Stomach (tissue), 8 donors: ENCODE measurements at regions not wholly inside any gene's neighbourhood (a gene's known extent, or its start where the extent isn't known, plus 50 kb on each side); places are given as distances from the start of the nearest gene placed in this dataset.

Source experiments
- DNase-seq, 2 donors: peaks; one replicate each; pipeline versions ENCODE4 v3.0.0 to v3.0.0-alpha.2; 2013 to 2019
- H3K27ac ChIP-seq, 5 donors: fragments of 200-600 bp in 4 of 5; sonication (generic) in 4 of 5; one replicate each; pipeline ENCODE4 v1.5.1; 2013 to 2019; ENCODE audit warnings: mild to moderate bottlenecking in 1 of 5, moderate library complexity in 1 of 5
- H3K27me3 ChIP-seq, 3 donors: fragments of 200-600 bp; sonication (generic); one replicate each; pipeline ENCODE4 v1.5.1; 2017 to 2019; ENCODE audit warnings: mixed run types in 1 of 3
- H3K36me3 ChIP-seq, 4 donors: fragments of 200-600 bp; sonication (generic); 1 replicate in 3 of 4; 2 replicates in 1 of 4; pipeline ENCODE4 v1.5.1; 2016 to 2019
- H3K4me1 ChIP-seq, 4 donors: fragments of 200-600 bp; sonication (generic); one replicate each; pipeline ENCODE4 v1.5.1; 2016 to 2019
- H3K4me3 ChIP-seq, 4 donors: fragments of 200-600 bp; sonication (generic) in 3 of 4; one replicate each; pipeline ENCODE4 v1.5.1; 2016 to 2019; ENCODE audit warnings: mild to moderate bottlenecking in 1 of 4
- H3K9me3 ChIP-seq, 4 donors: fragments of 200-600 bp; sonication (generic); one replicate each; pipeline ENCODE4 v1.5.1; 2016 to 2019
- CTCF ChIP-seq, 7 experiments: fragments of 450-650 bp in 4 of 7; fragments of 200-600 bp in 3 of 7; sonication (generic) in 3 of 7; IDR thresholded peaks; one replicate each; pipeline ENCODE4 v1.5.1; 2016 to 2019; ENCODE audit warnings: antibody characterized with exemption in 7 of 7, control low read depth in 2 of 7, mild to moderate bottlenecking in 1 of 7
- EP300 ChIP-seq: sonication (generic); formaldehyde crosslinking; IDR thresholded peaks from one replicate; pipeline ENCODE4 v1.6.1; 2017; ENCODE audit warnings: antibody characterized with exemption
- POLR2A ChIP-seq, 4 donors: fragments of 450-650 bp; IDR thresholded peaks; one replicate each; pipeline ENCODE4 v1.6.1; 2016; ENCODE audit warnings: antibody characterized with exemption in 4 of 4, control low read depth in 2 of 4, mild to moderate bottlenecking in 1 of 4, moderate library complexity in 1 of 4
- POLR2AphosphoS5 ChIP-seq, 3 donors: sonication (generic); formaldehyde crosslinking; IDR thresholded peaks; one replicate each; pipeline ENCODE4 v1.6.1; 2016; ENCODE audit warnings: antibody characterized with exemption in 3 of 3
- WGBS, 5 donors: extraction: QIAGEN DNeasy Blood & Tissue Kit in 3 of 5; methylation state at CpG; one replicate each; pipeline versions ENCODE4 v1.1.5 to v1.1.7; 2013 to 2018; 5-methylcytosine and 5-hydroxymethylcytosine counted together
- intact Hi-C: fragments of 100-400 bp; cut with DNase I; formaldehyde crosslinking; loops from one replicate; pipeline ENCODE4 v1.15.1; 2023; ENCODE audit warnings: low total_unique reads
- donor health status: healthy with polysubstance abuse.
- donor health status: Bipolar disorder and iron deficiency.
- donor health status: healthy.

GRCh38 chr15:55108448-55108847 lies 88.3 kb downstream of the RSL24D1 start:
- DNase-seq = no peak
- TF ChIP-seq POLR2A (IDR thresholded peaks at IDR 0.05) = no peak
- TF ChIP-seq POLR2AphosphoS5 (IDR thresholded peaks at IDR 0.05) = no peak
- Histone ChIP-seq H3K27ac (no peak overlapping the region), H3K4me3 (no peak overlapping the region), H3K36me3 (no peaks in the 10 kb centered on the region), H3K27me3 (no peaks in the 10 kb centered on the region), H3K9me3 (peaks cover 0 to 8% (median 2%) of the 10 kb centered on the region in 4 donors), H3K4me1 (no peaks in the 10 kb centered on the region)
- WGBS, 5 donors = 62 to 78% (median 76%) methylated on average over 5 of the region's 5 CpGs
- intact Hi-C loops = no loop called here

GRCh38 chr15:55106155-55106554 lies 90.6 kb downstream of the RSL24D1 start:
- Histone ChIP-seq H3K27me3 (no peaks in the 10 kb centered on the region), H3K4me1 (no peaks in the 10 kb centered on the region), H3K9me3 (peaks cover 0 to 8% (median 2%) of the 10 kb centered on the region in 4 donors), H3K27ac (no peak overlapping the region), H3K36me3 (no peaks in the 10 kb centered on the region), H3K4me3 (no peak overlapping the region)
- intact Hi-C loops = no loop called here
- DNase-seq = no peak
- TF ChIP-seq POLR2A (IDR thresholded peaks at IDR 0.05) = no peak
- TF ChIP-seq CTCF (IDR thresholded peaks at IDR 0.05) = no peak
- TF ChIP-seq POLR2AphosphoS5 (IDR thresholded peaks at IDR 0.05) = no peak
- no peak for TF ChIP-seq EP300
- WGBS, 5 donors = 72 to 87% (median 83%) methylated on average over 3 of the region's 3 CpGs

- H3K36me3 ChIP-seq = no peaks in the 10 kb centered on the region
- no peaks in the 10 kb centered on the region for H3K27me3 ChIP-seq
- no peak overlapping the region for H3K27ac ChIP-seq
- H3K9me3 ChIP-seq = no peaks in the 10 kb centered on the region
- WGBS, 5 donors = 66 to 84% (median 70%) methylated on average over 2 of the region's 2 CpGs
- TF ChIP-seq POLR2AphosphoS5 (IDR thresholded peaks at IDR 0.05) (no peak), POLR2A (IDR thresholded peaks at IDR 0.05) (no peak), EP300 (no peak), CTCF (IDR thresholded peaks at IDR 0.05) (no peak)
- H3K4me3 ChIP-seq = no peak overlapping the region
- no peaks in the 10 kb centered on the region for H3K4me1 ChIP-seq
- no peak for DNase-seq
- intact Hi-C loops = no loop called here
Observed at GRCh38 chr15:55094136-55094535, 102.6 kb downstream of the RSL24D1 start.

GRCh38 chr15:55088207-55088606 lies 108.5 kb downstream of the RSL24D1 start:
- no peaks in the 10 kb centered on the region for H3K36me3 ChIP-seq
- H3K9me3 ChIP-seq = no peaks in the 10 kb centered on the region
- DNase-seq = no peak
- H3K27me3 ChIP-seq = no peaks in the 10 kb centered on the region
- no peak for TF ChIP-seq POLR2A (IDR thresholded peaks at IDR 0.05)
- TF ChIP-seq POLR2AphosphoS5 (IDR thresholded peaks at IDR 0.05) = no peak
- no peak for TF ChIP-seq EP300
- TF ChIP-seq CTCF (IDR thresholded peaks at IDR 0.05) = no peak
- intact Hi-C loops = no loop called here
- H3K4me3 ChIP-seq = no peak overlapping the region
- no peak overlapping the region for H3K27ac ChIP-seq
- H3K4me1 ChIP-seq = no peaks in the 10 kb centered on the region

- Histone ChIP-seq H3K36me3 (no peaks in the 10 kb centered on the region), H3K4me1 (no peaks in the 10 kb centered on the region), H3K4me3 (no peak overlapping the region), H3K9me3 (no peaks in the 10 kb centered on the region), H3K27ac (no peak overlapping the region), H3K27me3 (no peaks in the 10 kb centered on the region)
- intact Hi-C loops = no loop called here
- WGBS, 5 donors = 53 to 73% (median 64%) methylated on average over 3 of the region's 3 CpGs
- TF ChIP-seq POLR2AphosphoS5 (IDR thresholded peaks at IDR 0.05) (no peak), POLR2A (IDR thresholded peaks at IDR 0.05) (no peak), EP300 (no peak), CTCF (IDR thresholded peaks at IDR 0.05) (no peak)
- no peak for DNase-seq
Observed at GRCh38 chr15:55084673-55085072, 112.1 kb downstream of the RSL24D1 start.
